ENCODE measurements at regions not wholly inside any gene's neighbourhood (a gene's known extent, or its start where the extent isn't known, plus 50 kb on each side); places are given as distances from the start of the nearest gene placed in this dataset.

DNA sequence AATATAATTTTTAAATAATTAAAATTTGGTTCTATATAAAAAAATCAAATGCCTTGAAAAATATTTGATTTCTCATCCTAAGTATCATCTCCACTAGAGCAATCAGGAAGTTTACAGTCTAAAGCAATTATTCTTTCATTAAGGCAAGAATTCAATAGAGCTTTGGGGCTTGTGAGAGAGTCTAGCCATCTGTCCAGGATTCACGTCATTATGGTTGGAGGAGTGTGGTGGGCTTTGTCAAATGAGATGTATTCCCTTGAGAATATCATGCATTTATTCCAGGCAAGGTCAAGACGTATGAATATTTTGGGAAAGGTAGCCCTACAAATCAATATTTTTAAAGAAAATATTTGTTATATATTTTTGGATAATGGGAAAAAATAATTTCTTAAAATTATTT is 132.4 kb downstream of the ELOVL4 start:
- ATAC-seq (no peak), DNase-seq (no peak)
- Histone ChIP-seq H3K4me3 (no peak overlapping the region), H3K36me3 (no peaks in the 10 kb centered on the region), H3K9me3 (no peaks in the 10 kb centered on the region), H3K27ac (no peak overlapping the region), H3K4me1 (no peaks in the 10 kb centered on the region), H3K27me3 (ENCODE audit: low read depth) (no peaks in the 10 kb centered on the region)
- intact Hi-C loops (cut with DNase I): no loop called here
- no peak for TF ChIP-seq CTCF (IDR thresholded peaks at IDR 0.05)

DNA sequence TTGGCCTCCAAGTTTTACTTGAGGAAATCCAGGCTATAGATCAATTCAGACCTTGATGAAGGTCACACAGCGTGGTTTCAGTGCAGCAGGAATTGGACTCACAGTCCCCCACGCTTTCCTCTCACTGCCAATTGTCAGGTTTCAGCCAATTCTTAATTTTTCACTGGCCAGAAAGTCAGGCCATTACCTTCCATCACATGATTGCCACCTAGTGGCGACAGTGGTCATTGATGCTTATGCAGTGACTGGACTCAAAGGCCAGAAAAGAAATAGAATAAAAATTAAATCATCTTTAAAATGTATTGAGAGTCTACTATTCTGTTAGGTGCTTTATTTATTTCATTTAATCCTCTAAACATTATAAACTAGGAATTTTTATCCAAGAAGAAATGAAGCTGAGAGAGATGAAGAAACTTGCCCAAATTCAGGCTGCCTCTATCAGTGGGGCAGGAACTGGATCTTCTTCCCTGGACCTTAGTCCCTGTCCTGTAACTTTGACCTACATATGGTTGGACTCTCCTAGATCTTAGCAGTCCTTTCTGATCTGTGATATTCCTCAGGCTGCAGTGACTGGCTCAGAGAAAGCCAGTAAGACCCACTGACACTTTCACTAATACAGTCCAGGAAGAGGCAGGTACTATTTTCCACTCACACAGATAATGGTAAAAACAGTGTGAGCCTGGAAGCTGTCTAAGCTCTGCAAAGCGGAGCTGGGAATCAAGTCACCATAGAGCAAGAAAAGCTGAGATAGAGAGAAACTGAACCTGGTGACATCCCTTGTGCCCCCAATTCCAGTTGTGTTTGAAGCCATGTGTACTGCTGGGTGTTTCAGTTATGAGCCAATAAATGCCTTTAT is 133.3 kb downstream of the ELOVL4 start:
- H3K27ac ChIP-seq: no peak overlapping the region
- DNase-seq (peak; percentile 63), ATAC-seq (peak; percentile 49 to 75)
- H3K27me3 ChIP-seq (ENCODE audit: low read depth): no peaks in the 10 kb centered on the region
- no peak overlapping the region for H3K4me3 ChIP-seq
- intact Hi-C loops (cut with DNase I): no loop called here
- peak; percentile 88 for TF ChIP-seq CTCF (IDR thresholded peaks at IDR 0.05)
- H3K4me1 ChIP-seq: no peaks in the 10 kb centered on the region
- no peaks in the 10 kb centered on the region for H3K9me3 ChIP-seq
- H3K36me3 ChIP-seq: no peaks in the 10 kb centered on the region

DNA sequence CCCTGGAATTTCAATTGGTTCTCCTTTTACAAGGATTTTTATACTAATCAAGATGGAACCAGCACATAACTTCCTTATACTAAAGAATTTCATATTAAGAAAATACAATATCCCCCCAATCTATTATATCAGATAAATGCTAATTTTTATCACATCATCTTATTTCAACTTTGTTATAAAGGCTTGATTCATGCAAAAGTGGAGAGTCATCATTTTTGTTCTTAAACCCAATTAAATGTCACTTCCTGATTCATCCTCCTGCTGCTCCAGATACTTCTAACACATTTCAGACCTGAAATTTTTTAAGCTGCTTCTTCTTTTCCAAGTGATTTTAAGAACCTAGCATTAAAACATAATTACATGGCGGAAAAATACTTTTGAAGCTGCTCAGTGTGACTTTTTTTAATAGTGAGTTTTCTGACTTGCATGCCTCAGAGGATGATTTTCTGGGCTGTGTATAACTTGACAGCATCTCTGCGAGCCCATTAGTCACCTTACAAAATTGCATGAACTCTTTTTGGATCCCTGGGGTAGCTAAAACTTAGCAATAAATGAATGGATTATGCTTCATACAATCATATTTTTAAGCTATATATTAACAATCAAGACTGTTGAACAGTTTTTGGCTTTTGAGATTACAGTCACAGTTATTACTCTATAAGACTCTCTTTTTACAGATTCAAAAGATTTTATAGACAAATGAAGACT is 134.1 kb downstream of the ELOVL4 start:
- H3K27me3 ChIP-seq (ENCODE audit: low read depth): no peaks in the 10 kb centered on the region
- intact Hi-C loops (cut with DNase I): no loop called here
- no peak overlapping the region for H3K27ac ChIP-seq
- H3K36me3 ChIP-seq: no peaks in the 10 kb centered on the region
- H3K4me1 ChIP-seq: no peaks in the 10 kb centered on the region
- H3K4me3 ChIP-seq: no peak overlapping the region
- H3K9me3 ChIP-seq: no peaks in the 10 kb centered on the region
- no peak for ATAC-seq
- no peak for TF ChIP-seq CTCF (IDR thresholded peaks at IDR 0.05)
- DNase-seq: no peak

GRCh38 chr6:79812195-79812594 is 135.2 kb downstream of the ELOVL4 start:
- Histone ChIP-seq H3K36me3 (no peaks in the 10 kb centered on the region), H3K27me3 (ENCODE audit: low read depth) (no peaks in the 10 kb centered on the region), H3K4me1 (no peaks in the 10 kb centered on the region), H3K27ac (no peak overlapping the region), H3K9me3 (no peaks in the 10 kb centered on the region), H3K4me3 (no peak overlapping the region)
- intact Hi-C loops (cut with DNase I): no loop called here
- DNase-seq (no peak), ATAC-seq (no peak)
- TF ChIP-seq CTCF (IDR thresholded peaks at IDR 0.05): no peak

DNA sequence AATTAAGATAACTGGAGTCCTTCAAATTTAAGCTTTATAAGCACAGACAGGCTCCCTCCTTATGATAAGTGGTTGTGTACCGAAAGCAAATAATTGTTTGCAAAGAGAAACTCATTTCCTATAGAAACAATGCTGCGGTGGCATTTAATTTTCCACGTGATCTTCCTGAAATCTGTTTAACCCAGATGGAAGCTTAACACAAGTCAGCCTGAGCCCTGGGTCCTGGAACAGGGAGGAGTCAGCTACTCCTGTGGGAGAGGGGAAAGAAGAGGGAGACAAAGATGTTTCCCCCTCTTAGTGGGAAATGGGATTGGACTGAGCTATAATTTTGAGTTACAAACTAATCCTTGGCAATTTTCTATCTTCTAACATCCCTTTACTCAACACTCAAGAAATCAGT is 136.5 kb downstream of the ELOVL4 start:
- DNase-seq: no peak
- Histone ChIP-seq H3K4me1 (no peaks in the 10 kb centered on the region), H3K27ac (no peak overlapping the region), H3K36me3 (no peaks in the 10 kb centered on the region), H3K4me3 (no peak overlapping the region), H3K9me3 (no peaks in the 10 kb centered on the region), H3K27me3 (ENCODE audit: low read depth) (no peaks in the 10 kb centered on the region)
- no peak for TF ChIP-seq CTCF (IDR thresholded peaks at IDR 0.05)
- intact Hi-C loops (cut with DNase I): no loop called here
- ATAC-seq: no peak
